GM12875 (cell line): ENCODE measurements at regions not wholly inside any gene's neighbourhood (a gene's known extent, or its start where the extent isn't known, plus 50 kb on each side); places are given as distances from the start of the nearest gene placed in this dataset.

Experiments used
- H3K4me3 ChIP-seq: one replicate; pipeline ENCODE4 v1.5.1; 2011; ENCODE audit warnings: low read depth, low read length, control low read depth
- TF ChIP-seq, protein P1 (sequence below): IDR thresholded peaks from 2 replicates; pipeline ENCODE4 v1.5.1; 2011; ENCODE audit warnings: low read depth, mild to moderate bottlenecking, control low read depth, inconsistent platforms, low read length, moderate library complexity, borderline replicate concordance; ENCODE audit not compliant: insufficient read depth

DNA sequence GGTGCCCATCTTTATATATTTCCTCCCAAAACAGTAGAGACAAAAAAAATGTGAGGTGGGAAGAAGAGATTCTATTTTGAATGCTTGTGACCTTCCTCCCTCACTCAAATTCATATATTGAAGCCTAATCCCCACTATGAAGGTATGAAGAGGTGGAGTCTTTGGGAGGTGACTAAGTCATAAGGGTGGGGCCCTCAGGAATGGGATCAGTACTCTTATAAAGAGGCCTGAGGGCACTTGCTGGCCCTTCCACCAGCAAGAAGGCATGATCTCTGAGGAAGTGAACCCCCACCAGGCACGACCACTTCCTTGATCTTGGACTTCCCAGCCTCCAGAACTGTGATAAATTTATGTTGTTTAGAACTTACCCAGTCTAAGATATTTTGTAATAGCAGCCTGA lies 517.2 kb upstream of the CNTNAP2 start:
- H3K4me3 ChIP-seq = no peak overlapping the region
- TF ChIP-seq, protein P1, sequence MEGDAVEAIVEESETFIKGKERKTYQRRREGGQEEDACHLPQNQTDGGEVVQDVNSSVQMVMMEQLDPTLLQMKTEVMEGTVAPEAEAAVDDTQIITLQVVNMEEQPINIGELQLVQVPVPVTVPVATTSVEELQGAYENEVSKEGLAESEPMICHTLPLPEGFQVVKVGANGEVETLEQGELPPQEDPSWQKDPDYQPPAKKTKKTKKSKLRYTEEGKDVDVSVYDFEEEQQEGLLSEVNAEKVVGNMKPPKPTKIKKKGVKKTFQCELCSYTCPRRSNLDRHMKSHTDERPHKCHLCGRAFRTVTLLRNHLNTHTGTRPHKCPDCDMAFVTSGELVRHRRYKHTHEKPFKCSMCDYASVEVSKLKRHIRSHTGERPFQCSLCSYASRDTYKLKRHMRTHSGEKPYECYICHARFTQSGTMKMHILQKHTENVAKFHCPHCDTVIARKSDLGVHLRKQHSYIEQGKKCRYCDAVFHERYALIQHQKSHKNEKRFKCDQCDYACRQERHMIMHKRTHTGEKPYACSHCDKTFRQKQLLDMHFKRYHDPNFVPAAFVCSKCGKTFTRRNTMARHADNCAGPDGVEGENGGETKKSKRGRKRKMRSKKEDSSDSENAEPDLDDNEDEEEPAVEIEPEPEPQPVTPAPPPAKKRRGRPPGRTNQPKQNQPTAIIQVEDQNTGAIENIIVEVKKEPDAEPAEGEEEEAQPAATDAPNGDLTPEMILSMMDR = no peak

DNA sequence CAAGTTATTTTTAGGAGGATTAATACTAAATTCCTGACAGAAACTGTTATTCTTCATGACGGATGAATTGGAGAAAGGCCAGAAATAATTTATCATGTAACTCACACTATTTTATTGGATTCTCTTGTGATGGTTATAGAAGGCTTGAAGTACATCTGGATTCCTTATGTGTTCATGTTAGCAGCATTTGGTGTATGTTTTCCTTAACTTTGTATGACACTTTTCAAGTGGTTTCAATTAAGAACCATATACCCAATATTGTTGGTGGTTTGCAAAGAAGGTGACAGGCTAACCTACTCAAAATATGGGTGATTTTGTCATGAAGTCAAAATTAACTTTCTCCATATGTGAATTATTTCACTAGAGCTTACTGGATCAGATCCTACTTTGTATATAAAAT lies 532.2 kb upstream of the CNTNAP2 start:
- H3K4me3 ChIP-seq = no peak overlapping the region
- TF ChIP-seq, protein P1 = no peak

DNA sequence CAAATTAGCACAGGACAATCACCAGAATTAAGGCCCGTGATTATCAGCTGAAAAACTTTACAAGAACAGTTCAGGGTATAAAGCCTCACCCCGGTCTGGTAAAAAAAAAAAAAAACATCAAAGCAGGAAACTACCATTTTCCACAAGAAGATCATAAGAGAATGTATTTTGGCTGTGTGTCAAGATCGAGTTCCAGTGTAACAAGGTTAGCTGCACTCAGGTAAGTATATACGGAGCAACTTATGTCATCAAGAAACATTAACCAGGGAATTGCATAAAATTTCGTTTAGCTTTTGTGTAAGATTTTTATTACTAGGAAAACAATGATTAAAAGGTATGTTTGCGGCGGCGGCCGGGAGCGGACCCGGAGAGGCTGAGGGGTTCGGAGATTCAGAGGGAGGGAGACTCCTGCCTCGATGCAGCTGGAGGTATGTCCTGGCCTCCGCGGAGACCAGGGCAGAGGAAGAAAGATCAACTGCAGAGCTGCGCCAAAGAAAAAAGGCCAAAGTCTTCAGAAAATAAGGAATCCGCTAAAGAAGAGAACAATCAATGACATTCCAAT lies 533.8 kb upstream of the CNTNAP2 start:
- H3K4me3 ChIP-seq = no peak overlapping the region
- TF ChIP-seq, protein P1 = no peak

DNA sequence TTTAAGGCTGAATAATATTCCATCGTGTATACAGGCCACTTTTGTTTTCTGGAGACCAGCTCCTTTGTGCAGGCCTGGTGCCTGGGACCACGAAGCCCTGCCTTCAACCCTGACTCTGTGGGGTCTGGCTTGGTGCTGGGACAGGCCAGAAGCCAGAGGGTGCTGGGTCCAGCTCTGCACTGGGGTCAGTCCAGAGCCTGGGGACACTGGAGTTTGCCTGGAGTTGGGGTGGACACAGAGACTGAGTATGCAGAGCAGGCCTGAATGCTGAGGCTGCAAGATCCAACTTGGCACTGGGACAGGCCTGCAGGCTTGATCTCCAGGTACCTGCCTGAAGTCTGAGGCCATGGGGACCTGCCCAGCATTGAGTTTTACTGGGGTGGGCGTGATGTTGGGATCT lies 558.8 kb upstream of the CNTNAP2 start:
- TF ChIP-seq, protein P1 = no peak

DNA sequence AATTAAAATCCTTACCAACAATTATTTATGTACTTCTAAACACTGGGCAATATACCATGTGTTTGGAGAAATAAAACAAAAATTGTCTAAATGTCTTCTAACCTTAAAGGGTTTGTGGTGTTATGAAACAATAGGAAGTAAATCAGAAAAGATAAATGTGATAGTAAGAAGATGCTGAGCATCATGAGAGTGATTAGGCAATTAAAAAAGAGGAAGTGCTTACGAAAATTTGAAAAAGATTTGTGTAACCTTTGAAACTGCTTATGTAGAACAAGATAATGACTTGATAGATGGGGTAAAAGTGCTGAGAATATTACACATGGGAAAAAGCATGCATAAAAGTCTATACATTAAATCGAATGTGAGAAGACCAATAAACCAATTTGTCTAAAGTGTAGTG lies 573.4 kb upstream of the CNTNAP2 start:
- TF ChIP-seq, protein P1 = no peak
- no peak overlapping the region for H3K4me3 ChIP-seq

More for the DNA sequence above, 558.8 kb upstream of the CNTNAP2 start:
- no peak overlapping the region for H3K4me3 ChIP-seq

DNA sequence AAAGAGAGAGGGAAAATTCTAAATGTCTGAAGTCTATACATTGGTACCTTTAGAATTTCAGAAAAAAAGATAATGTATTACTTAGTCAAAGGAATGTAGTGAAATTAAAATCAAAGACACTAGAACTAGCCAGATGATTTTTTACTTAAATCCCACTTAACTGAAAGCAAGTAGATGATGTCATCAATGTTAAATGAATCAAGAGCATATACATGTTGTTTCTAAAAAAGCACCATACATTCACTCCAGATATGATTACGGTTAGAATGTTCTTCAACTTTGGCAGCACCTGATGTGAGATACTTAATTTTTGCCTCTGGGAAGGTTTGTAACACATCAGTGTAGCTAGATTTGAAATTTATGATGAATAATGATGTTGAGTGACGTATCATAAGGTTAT lies 576.7 kb upstream of the CNTNAP2 start:
- TF ChIP-seq, protein P1 = no peak

DNA sequence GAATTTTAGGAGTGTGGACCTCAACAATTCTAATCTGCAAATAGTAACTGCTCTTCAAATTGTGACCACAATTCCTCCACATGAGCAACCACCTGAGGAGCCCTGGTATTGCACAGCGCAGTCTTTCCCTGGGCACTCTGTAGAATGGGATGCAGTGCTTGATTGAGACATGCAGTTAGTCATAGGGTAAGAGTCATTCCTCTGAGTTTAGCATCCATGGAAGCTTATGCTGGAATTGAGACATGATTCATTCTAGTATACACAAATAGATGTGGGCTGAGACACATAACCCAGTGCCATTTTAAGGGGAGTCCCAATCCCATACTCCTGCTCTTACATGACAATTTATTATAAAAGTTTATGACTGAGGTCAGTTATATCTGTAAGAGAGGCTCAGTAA lies 582.3 kb upstream of the CNTNAP2 start:
- TF ChIP-seq, protein P1 = no peak
- no peak overlapping the region for H3K4me3 ChIP-seq

More for the DNA sequence above, 576.7 kb upstream of the CNTNAP2 start:
- H3K4me3 ChIP-seq = no peak overlapping the region
